ENCODE measurements at regions not wholly inside any gene's neighbourhood (a gene's known extent, or its start where the extent isn't known, plus 50 kb on each side); places are given as distances from the start of the nearest gene placed in this dataset.
"Not testable (repeated sequence)": the region's sequence is repeated elsewhere in the genome, so short reads cannot be mapped to it uniquely, and the experiment has no call there.

GRCh38 chr3:139136469-139137202 is 91.9 kb upstream of the PRR23C start:
- DNase-seq, result no peak

GRCh38 chr3:139140553-139140952 is 95.9 kb upstream of the PRR23C start:
- no peak for DNase-seq

- DNase-seq, result not testable (repeated sequence)
These were observed 101.3 kb upstream of the PRR23C start for GRCh38 chr3:139145980-139146379.

- no peak for DNase-seq
These were observed 106.8 kb upstream of the PRR23C start for GRCh38 chr3:139151530-139151929.

GRCh38 chr3:139153434-139153833 is 108.7 kb upstream of the PRR23C start:
- DNase-seq, result not testable (repeated sequence)

- DNase-seq, result no peak
These were observed 112.7 kb upstream of the PRR23C start for GRCh38 chr3:139157161-139157932.

- no peak for DNase-seq
These were observed 114.7 kb upstream of the PRR23C start for GRCh38 chr3:139159356-139159755.

- no peak for DNase-seq
These were observed 128.8 kb upstream of the PRR23C start for GRCh38 chr3:139173372-139174108.

- DNase-seq, result no peak
These were observed 135.8 kb upstream of the PRR23C start for GRCh38 chr3:139180489-139180888.

- no peak for DNase-seq
These were observed 137.5 kb upstream of the PRR23C start for GRCh38 chr3:139182143-139182542.

GRCh38 chr3:139182598-139182997 is 137.9 kb upstream of the PRR23C start:
- DNase-seq, result no peak

- no peak for DNase-seq
These were observed 140.8 kb upstream of the PRR23C start for GRCh38 chr3:139185527-139185926.

GRCh38 chr3:139187154-139187553 is 142.5 kb upstream of the PRR23C start:
- DNase-seq, result no peak

GRCh38 chr3:139187648-139188047 is 143.0 kb upstream of the PRR23C start:
- no peak for DNase-seq

GRCh38 chr3:139189943-139190342 is 145.3 kb upstream of the PRR23C start:
- DNase-seq, result no peak

GRCh38 chr3:139194421-139194820 is 149.4 kb upstream of the MRPS22 start:
- DNase-seq, result not testable (repeated sequence)

GRCh38 chr3:139196146-139196545 is 147.7 kb upstream of the MRPS22 start:
- not testable (repeated sequence) for DNase-seq

- no peak for DNase-seq
These were observed 146.6 kb upstream of the MRPS22 start for GRCh38 chr3:139197251-139197650.

- DNase-seq, result no peak
These were observed 145.6 kb upstream of the MRPS22 start for GRCh38 chr3:139198186-139198585.

- DNase-seq, result no peak
These were observed 144.9 kb upstream of the MRPS22 start for GRCh38 chr3:139198929-139199328.

GRCh38 chr3:139199421-139200010 is 144.3 kb upstream of the MRPS22 start:
- no peak for DNase-seq

GRCh38 chr3:139201446-139202225 is 142.2 kb upstream of the MRPS22 start:
- no peak for DNase-seq

Data from activated CD4-positive, alpha-beta T cell treated with anti-CD3 and anti-CD28 coated beads, Interleukin-2, amount 50 U/mL, for 1 hour (primary cell).